Kidney glomerular epithelial cell (primary cell): ENCODE measurements at regions not wholly inside any gene's neighbourhood (a gene's known extent, or its start where the extent isn't known, plus 50 kb on each side); places are given as distances from the start of the nearest gene placed in this dataset.
"Not testable (repeated sequence)": the region's sequence is repeated elsewhere in the genome, so short reads cannot be mapped to it uniquely, and the experiment has no call there.

ENCODE experiments used
- DNase-seq: peaks from one replicate; lab custom pipeline; 2025; lab: John Stamatoyannopoulos, UW

- no peak for DNase-seq
Measured at GRCh38 chr22:47354668-47355387, 592.4 kb downstream of the TBC1D22A start.

- DNase-seq: no peak
Measured at GRCh38 chr22:47352920-47353700, 590.7 kb downstream of the TBC1D22A start.

- DNase-seq: no peak
Measured at GRCh38 chr22:47351836-47352579, 589.6 kb downstream of the TBC1D22A start.

- DNase-seq: not testable (repeated sequence)
Measured at GRCh38 chr22:47346287-47346686, 583.8 kb downstream of the TBC1D22A start.

- DNase-seq: no peak
Measured at GRCh38 chr22:47345025-47345424, 582.6 kb downstream of the TBC1D22A start.

GRCh38 chr22:47344414-47344813 lies 582.0 kb downstream of the TBC1D22A start:
- no peak for DNase-seq

- DNase-seq: no peak
Measured at GRCh38 chr22:47343611-47344010, 581.2 kb downstream of the TBC1D22A start.

- DNase-seq: no peak
Measured at GRCh38 chr22:47342446-47342845, 580.0 kb downstream of the TBC1D22A start.

GRCh38 chr22:47341464-47341863 lies 579.0 kb downstream of the TBC1D22A start:
- DNase-seq: no peak

- no peak for DNase-seq
Measured at GRCh38 chr22:47340851-47341436, 578.5 kb downstream of the TBC1D22A start.

GRCh38 chr22:47337161-47337621 lies 574.7 kb downstream of the TBC1D22A start:
- DNase-seq: no peak

GRCh38 chr22:47335958-47336357 lies 573.5 kb downstream of the TBC1D22A start:
- DNase-seq: no peak

GRCh38 chr22:47335460-47335859 lies 573.0 kb downstream of the TBC1D22A start:
- no peak for DNase-seq

GRCh38 chr22:47334601-47335000 lies 572.2 kb downstream of the TBC1D22A start:
- no peak for DNase-seq

- DNase-seq: no peak
Measured at GRCh38 chr22:47333625-47334024, 571.2 kb downstream of the TBC1D22A start.

- DNase-seq: no peak
Measured at GRCh38 chr22:47332246-47332980, 570.0 kb downstream of the TBC1D22A start.

- no peak for DNase-seq
Measured at GRCh38 chr22:47331750-47332149, 569.3 kb downstream of the TBC1D22A start.

- no peak for DNase-seq
Measured at GRCh38 chr22:47329727-47330650, 567.5 kb downstream of the TBC1D22A start.

GRCh38 chr22:47328550-47329243 lies 566.2 kb downstream of the TBC1D22A start:
- no peak for DNase-seq

- DNase-seq: no peak
Measured at GRCh38 chr22:47327241-47327640, 564.8 kb downstream of the TBC1D22A start.
